Mammary epithelial cell (primary cell): ENCODE measurements at regions not wholly inside any gene's neighbourhood (a gene's known extent, or its start where the extent isn't known, plus 50 kb on each side); places are given as distances from the start of the nearest gene placed in this dataset.

Experiments
- EZH2 ChIP-seq: IDR thresholded peaks from 2 replicates; pipeline ENCODE4 v1.6.1; 2012; ENCODE audit warnings: low read length, inconsistent platforms, borderline replicate concordance
- TF ChIP-seq, protein P1 (sequence below), 2 donors: IDR thresholded peaks in 1 of 2; conservative IDR thresholded peaks in 1 of 2; 2 replicates each; pipeline ENCODE4 v1.5.1; 2011 to 2012; ENCODE audit warnings: inconsistent platforms in 2 of 2, low read length in 2 of 2, mild to moderate bottlenecking in 2 of 2, control low read depth in 1 of 2, low read depth in 1 of 2; ENCODE audit not compliant: insufficient read depth in 1 of 2; ENCODE audit errors: extremely low read depth in 1 of 2

DNA sequence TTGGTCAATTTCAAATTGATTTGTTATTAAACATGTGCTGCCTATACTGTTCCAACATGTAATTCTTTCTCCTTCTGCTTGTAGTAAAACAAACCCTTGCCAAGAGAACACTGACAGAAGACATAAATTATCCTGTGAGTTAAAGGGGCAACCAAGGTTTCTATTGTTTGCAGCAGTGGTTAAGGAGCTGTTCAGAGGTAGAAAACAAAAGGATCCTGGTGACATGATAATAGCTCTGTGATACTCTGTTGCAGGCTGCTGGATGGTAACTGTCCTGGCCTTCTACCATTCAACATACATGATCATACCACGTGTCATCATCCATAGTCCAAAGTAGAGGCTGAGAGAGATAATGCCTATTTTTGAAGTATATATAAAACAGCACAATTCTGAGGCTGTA, 75.8 kb upstream of the F9 start:
- no peak for TF ChIP-seq EZH2
- TF ChIP-seq, protein P1, sequence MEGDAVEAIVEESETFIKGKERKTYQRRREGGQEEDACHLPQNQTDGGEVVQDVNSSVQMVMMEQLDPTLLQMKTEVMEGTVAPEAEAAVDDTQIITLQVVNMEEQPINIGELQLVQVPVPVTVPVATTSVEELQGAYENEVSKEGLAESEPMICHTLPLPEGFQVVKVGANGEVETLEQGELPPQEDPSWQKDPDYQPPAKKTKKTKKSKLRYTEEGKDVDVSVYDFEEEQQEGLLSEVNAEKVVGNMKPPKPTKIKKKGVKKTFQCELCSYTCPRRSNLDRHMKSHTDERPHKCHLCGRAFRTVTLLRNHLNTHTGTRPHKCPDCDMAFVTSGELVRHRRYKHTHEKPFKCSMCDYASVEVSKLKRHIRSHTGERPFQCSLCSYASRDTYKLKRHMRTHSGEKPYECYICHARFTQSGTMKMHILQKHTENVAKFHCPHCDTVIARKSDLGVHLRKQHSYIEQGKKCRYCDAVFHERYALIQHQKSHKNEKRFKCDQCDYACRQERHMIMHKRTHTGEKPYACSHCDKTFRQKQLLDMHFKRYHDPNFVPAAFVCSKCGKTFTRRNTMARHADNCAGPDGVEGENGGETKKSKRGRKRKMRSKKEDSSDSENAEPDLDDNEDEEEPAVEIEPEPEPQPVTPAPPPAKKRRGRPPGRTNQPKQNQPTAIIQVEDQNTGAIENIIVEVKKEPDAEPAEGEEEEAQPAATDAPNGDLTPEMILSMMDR (conservative IDR thresholded peaks at IDR 0.05 in 1 of 2, IDR thresholded peaks at IDR 0.05 in 1 of 2; ENCODE audit: extremely low read depth in 1 of 2, insufficient read depth in 1 of 2, low read depth in 1 of 2, low read length in 2 of 2) = no peak
